Peyer's patch (tissue), 4 donors: ENCODE measurements at regions not wholly inside any gene's neighbourhood (a gene's known extent, or its start where the extent isn't known, plus 50 kb on each side); places are given as distances from the start of the nearest gene placed in this dataset.

Source experiments
- CTCF ChIP-seq, 6 experiments: fragments of 450-650 bp in 4 of 6; fragments of 200-600 bp in 2 of 6; sonication (generic) in 1 of 6; IDR thresholded peaks; one replicate each; pipeline ENCODE4 v1.5.1; 2017 to 2019; ENCODE audit warnings: antibody characterized with exemption in 6 of 6, mild to moderate bottlenecking in 3 of 6, moderate library complexity in 1 of 6
- POLR2A ChIP-seq, 2 donors: fragments of 450-650 bp; IDR thresholded peaks; one replicate each; pipeline ENCODE4 v1.5.1; 2017; ENCODE audit warnings: antibody characterized with exemption in 2 of 2, mild to moderate bottlenecking in 2 of 2, moderate library complexity in 2 of 2

GRCh38 chr4:143285696-143286437, 50.8 kb upstream of the GAB1 start:
- no peak for TF ChIP-seq CTCF (IDR thresholded peaks at IDR 0.05)
- no peak for TF ChIP-seq POLR2A (IDR thresholded peaks at IDR 0.05)
